Pancreas (tissue), 10 donors: ENCODE measurements at regions not wholly inside any gene's neighbourhood (a gene's known extent, or its start where the extent isn't known, plus 50 kb on each side); places are given as distances from the start of the nearest gene placed in this dataset.

Source experiments
- ATAC-seq, 4 donors: fragments of 200-7000 bp; cut with Tn5 transposase; one replicate each; pipeline versions ENCODE4 v1.8.0 to v1.9.1; 2020; ENCODE audit warnings: mild to moderate bottlenecking in 4 of 4, moderate library complexity in 4 of 4
- DNase-seq, 6 donors: peaks; one replicate each; pipeline ENCODE4 v3.0.0-alpha.2; 2020
- FAIRE-seq: peaks from 2 replicates; lab custom pipeline; 2012; peaks lifted over from hg19 to GRCh38; lab: Jason Lieb, UNC
- H3K27ac ChIP-seq, 4 donors: fragments of 200-600 bp; sonication (generic); 1 replicate in 3 of 4; 2 replicates in 1 of 4; pipeline versions ENCODE4 v1.5.0 to v1.8.0; 2020
- H3K27me3 ChIP-seq, 4 donors: fragments of 200-600 bp; one replicate each; pipeline ENCODE4 v1.8.0; 2021
- H3K36me3 ChIP-seq, 3 donors: fragments of 200-600 bp; sonication (generic) in 1 of 3; one replicate each; pipeline versions ENCODE4 v1.5.0 to v1.8.0; 2020 to 2021
- H3K4me1 ChIP-seq, 3 donors: fragments of 200-600 bp; one replicate each; pipeline ENCODE4 v1.8.0; 2021
- H3K4me3 ChIP-seq, 4 donors: fragments of 200-600 bp; sonication (generic) in 2 of 4; one replicate each; pipeline versions ENCODE4 v1.5.0 to v1.8.0; 2020 to 2021
- H3K9me3 ChIP-seq, 4 donors: fragments of 200-600 bp; one replicate each; pipeline ENCODE4 v1.8.0; 2021
- WGBS, 2 donors: extraction: QIAGEN DNeasy Blood & Tissue Kit; methylation state at CpG; one replicate each; pipeline ENCODE4 v1.1.7; 2013; 5-methylcytosine and 5-hydroxymethylcytosine counted together
- intact Hi-C, 3 donors: fragments of 100-400 bp; cut with DNase I; formaldehyde crosslinking; loops; one replicate each; pipeline versions ENCODE4 v1.11.1 to v1.14.2; 2022
- TF ChIP-seq, protein P1 (sequence below), 4 donors: fragments of 200-600 bp; sonication (generic) in 3 of 4; IDR thresholded peaks; one replicate each; pipeline versions ENCODE4 v1.5.0 to v1.8.0; 2021; ENCODE audit warnings: antibody characterized with exemption in 4 of 4
- donor health status: healthy with polysubstance abuse.
- donor health status: DM: no; HTN: no; CAD: no; lungs with moderate emphysema.
- donor health status: DM: no; HTN: no; CAD: no.
- donor health status: control.
- donor health status: control.
- donor health status: Bipolar disorder and iron deficiency.
- donor health status: DM: yes; HTN: yes; CAD: no.
- donor health status: DM: no; HTN: no; CAD: no.
- donor health status: DM: no; HTN: no; CAD: no.
- donor health status: DM: yes; HTN: yes; CAD: no.

DNA sequence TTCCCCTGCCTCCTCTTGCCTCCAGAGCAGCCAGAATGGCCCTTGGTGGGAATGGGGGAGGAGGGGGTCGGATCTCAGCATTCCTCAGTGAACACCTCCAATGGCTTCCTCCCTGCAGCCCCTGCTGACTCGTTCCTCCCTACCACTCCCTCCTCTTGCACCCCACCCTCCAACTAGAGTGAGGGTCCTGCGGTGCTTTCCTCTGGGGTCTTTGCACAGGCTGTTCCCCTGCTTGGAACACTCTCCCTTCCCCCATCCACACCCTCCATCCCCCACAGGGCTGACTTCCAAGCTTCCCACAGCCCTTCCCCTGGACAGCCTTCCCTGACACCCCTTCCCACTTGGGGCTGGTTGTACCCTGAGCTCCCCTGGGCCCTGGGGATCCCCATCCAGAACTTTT, 70.4 kb upstream of the NEK6 start:
- Histone ChIP-seq H3K27ac (no peak overlapping the region), H3K27me3 (no peaks in the 10 kb centered on the region), H3K4me1 (no peaks in the 10 kb centered on the region), H3K4me3 (no peak overlapping the region), H3K36me3 (no peaks in the 10 kb centered on the region), H3K9me3 (no peaks in the 10 kb centered on the region)
- ATAC-seq (no peak), FAIRE-seq (no peak), DNase-seq (no peak)
- 53 to 74% methylated on average over 3 of the region's 3 CpGs for WGBS, 2 donors
- intact Hi-C loops: no loop called here
- TF ChIP-seq, protein P1, sequence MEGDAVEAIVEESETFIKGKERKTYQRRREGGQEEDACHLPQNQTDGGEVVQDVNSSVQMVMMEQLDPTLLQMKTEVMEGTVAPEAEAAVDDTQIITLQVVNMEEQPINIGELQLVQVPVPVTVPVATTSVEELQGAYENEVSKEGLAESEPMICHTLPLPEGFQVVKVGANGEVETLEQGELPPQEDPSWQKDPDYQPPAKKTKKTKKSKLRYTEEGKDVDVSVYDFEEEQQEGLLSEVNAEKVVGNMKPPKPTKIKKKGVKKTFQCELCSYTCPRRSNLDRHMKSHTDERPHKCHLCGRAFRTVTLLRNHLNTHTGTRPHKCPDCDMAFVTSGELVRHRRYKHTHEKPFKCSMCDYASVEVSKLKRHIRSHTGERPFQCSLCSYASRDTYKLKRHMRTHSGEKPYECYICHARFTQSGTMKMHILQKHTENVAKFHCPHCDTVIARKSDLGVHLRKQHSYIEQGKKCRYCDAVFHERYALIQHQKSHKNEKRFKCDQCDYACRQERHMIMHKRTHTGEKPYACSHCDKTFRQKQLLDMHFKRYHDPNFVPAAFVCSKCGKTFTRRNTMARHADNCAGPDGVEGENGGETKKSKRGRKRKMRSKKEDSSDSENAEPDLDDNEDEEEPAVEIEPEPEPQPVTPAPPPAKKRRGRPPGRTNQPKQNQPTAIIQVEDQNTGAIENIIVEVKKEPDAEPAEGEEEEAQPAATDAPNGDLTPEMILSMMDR (IDR thresholded peaks at IDR 0.05): no peak

- Histone ChIP-seq H3K27me3 (no peaks in the 10 kb centered on the region), H3K4me1 (no peaks in the 10 kb centered on the region), H3K36me3 (no peaks in the 10 kb centered on the region), H3K9me3 (no peaks in the 10 kb centered on the region), H3K4me3 (no peak overlapping the region), H3K27ac (no peak overlapping the region)
- TF ChIP-seq, protein P1 (IDR thresholded peaks at IDR 0.05): no peak
- 75 to 79% methylated on average over 3 of the region's 3 CpGs for WGBS, 2 donors
- DNase-seq (no peak), ATAC-seq (no peak), FAIRE-seq (no peak)
- intact Hi-C loops: no loop called here
These were observed 69.2 kb upstream of the NEK6 start for GRCh38 chr9:124188331-124189110.

GRCh38 chr9:124190761-124191160, 67.0 kb upstream of the NEK6 start:
- intact Hi-C loops: no loop called here
- Histone ChIP-seq H3K27me3 (no peaks in the 10 kb centered on the region), H3K27ac (no peak overlapping the region), H3K36me3 (no peaks in the 10 kb centered on the region), H3K4me3 (no peak overlapping the region), H3K4me1 (no peaks in the 10 kb centered on the region), H3K9me3 (no peaks in the 10 kb centered on the region)
- no peak for FAIRE-seq
- TF ChIP-seq, protein P1 (IDR thresholded peaks at IDR 0.05): no peak
- ATAC-seq: no peak
- 79 to 87% methylated on average over 10 of the region's 10 CpGs for WGBS, 2 donors
- DNase-seq: peak in 1 of 6 donors; percentile 15

- no peaks in the 10 kb centered on the region for H3K4me1 ChIP-seq
- TF ChIP-seq, protein P1 (IDR thresholded peaks at IDR 0.05): no peak
- 90 to 97% methylated on average over 6 of the region's 6 CpGs for WGBS, 2 donors
- intact Hi-C loops: no loop called here
- FAIRE-seq (no peak), ATAC-seq (no peak), DNase-seq (peak in 1 of 6 donors; percentile 16)
- H3K36me3 ChIP-seq: no peaks in the 10 kb centered on the region
- no peaks in the 10 kb centered on the region for H3K27me3 ChIP-seq
- H3K4me3 ChIP-seq: no peak overlapping the region
- H3K9me3 ChIP-seq: no peaks in the 10 kb centered on the region
- no peak overlapping the region for H3K27ac ChIP-seq
These were observed 65.9 kb upstream of the NEK6 start for GRCh38 chr9:124191691-124192395.

DNA sequence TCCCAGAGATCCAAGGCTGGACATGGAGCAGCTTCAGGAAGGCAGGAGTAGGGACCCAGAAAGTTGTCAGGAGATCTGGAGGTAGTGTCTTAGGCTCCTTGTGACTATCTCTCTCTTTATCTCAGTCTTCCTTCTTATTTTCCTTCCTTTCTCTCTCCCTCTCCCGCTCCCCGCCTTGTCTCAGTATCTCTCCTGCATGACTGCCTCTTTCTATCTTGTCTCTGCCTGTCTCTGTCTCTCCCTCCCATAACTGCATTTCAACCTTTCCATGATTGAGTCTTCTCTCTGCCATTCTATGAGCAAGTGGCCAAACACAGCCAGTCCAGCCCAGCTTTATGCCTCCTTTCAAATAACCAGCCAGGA, 61.0 kb upstream of the NEK6 start:
- Histone ChIP-seq H3K27me3 (no peaks in the 10 kb centered on the region), H3K4me1 (no peaks in the 10 kb centered on the region), H3K36me3 (no peaks in the 10 kb centered on the region), H3K9me3 (no peaks in the 10 kb centered on the region), H3K4me3 (no peak overlapping the region), H3K27ac (no peak overlapping the region)
- FAIRE-seq (no peak), ATAC-seq (no peak), DNase-seq (no peak)
- intact Hi-C loops: no loop called here
- TF ChIP-seq, protein P1 (IDR thresholded peaks at IDR 0.05): no peak
- 94 to 97% methylated on average over 2 of the region's 2 CpGs for WGBS, 2 donors
